ENCODE measurements at regions not wholly inside any gene's neighbourhood (a gene's known extent, or its start where the extent isn't known, plus 50 kb on each side); places are given as distances from the start of the nearest gene placed in this dataset.

DNA sequence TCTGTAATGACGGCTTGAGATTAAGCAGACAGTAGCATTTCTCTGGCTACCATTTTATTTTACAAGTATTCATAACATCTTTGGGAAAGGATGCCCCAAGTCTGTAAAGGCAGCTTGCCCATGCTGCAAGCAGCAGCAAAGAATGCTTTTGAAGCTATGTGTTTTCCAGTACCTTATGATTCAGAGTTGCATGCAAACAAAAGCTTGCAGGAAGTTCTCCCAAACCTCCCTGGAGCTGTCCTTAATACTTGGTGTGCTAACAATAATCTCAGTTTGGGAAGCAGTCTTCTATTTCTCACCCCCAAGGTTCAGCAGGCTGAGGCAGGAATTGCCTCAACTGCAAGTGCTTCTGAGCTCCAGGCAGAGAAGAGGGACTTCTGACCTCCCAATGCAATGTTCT is 60.8 kb downstream of the CCNA1 start:
- H3K27me3 ChIP-seq, result no peaks in the 10 kb centered on the region

DNA sequence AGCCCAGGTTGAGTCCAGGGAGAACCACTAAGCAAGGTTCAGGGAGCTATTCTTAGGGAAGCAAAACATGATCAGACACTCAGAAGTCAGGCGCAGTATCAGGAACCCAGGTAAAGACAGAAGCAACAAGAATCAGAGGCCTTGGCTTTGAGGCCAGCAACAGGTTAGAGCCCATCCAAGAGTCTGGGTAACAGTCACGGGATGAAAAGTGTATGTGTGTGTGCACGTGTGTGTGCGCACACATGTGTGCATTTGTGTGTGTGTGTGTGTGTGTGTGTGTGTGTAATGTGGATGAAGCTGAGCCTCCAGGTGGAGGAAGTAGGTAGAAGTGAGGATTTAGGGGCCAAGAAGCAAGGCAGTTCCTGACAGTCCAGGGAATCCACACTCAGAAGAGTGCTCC is 63.1 kb downstream of the CCNA1 start:
- Histone ChIP-seq H3K4me1 (no peaks in the 10 kb centered on the region), H3K36me3 (no peaks in the 10 kb centered on the region), H3K4me3 (no peak overlapping the region), H3K9me3 (peaks cover 0 to 1% (median 0%) of the 10 kb centered on the region in 4 donors), H3K27me3 (no peaks in the 10 kb centered on the region), H3K27ac (no peak overlapping the region)
- WGBS, 5 donors, result 86 to 94% (median 91%) methylated on average over 4 of the region's 4 CpGs
- no peak for DNase-seq
- intact Hi-C loops (cut with DNase I; ENCODE audit: low total_unique reads), result no loop called here
- TF ChIP-seq POLR2A (IDR thresholded peaks at IDR 0.05) (no peak), EP300 (IDR thresholded peaks at IDR 0.05) (no peak)

More for the DNA sequence above, 60.8 kb downstream of the CCNA1 start:
- no peak for DNase-seq
- Histone ChIP-seq H3K4me1 (no peaks in the 10 kb centered on the region), H3K9me3 (no peaks in the 10 kb centered on the region), H3K27ac (no peak overlapping the region), H3K4me3 (no peak overlapping the region), H3K36me3 (no peaks in the 10 kb centered on the region)
- WGBS, 5 donors, result 46 to 57% (median 54%) methylated on average over 1 of the region's 1 CpG
- no peak for TF ChIP-seq POLR2AphosphoS5 (IDR thresholded peaks at IDR 0.05)
- TF ChIP-seq POLR2A (IDR thresholded peaks at IDR 0.05), result no peak
- TF ChIP-seq CTCF (IDR thresholded peaks at IDR 0.05), result no peak
- TF ChIP-seq EP300 (IDR thresholded peaks at IDR 0.05), result no peak
- intact Hi-C loops (cut with DNase I; ENCODE audit: low total_unique reads), result no loop called here

GRCh38 chr13:36509369-36509768 is 77.1 kb downstream of the CCNA1 start:
- DNase-seq, result no peak
- H3K36me3 ChIP-seq, result no peaks in the 10 kb centered on the region
- no peaks in the 10 kb centered on the region for H3K27me3 ChIP-seq
- no peak for TF ChIP-seq POLR2AphosphoS5 (IDR thresholded peaks at IDR 0.05)
- TF ChIP-seq POLR2A (IDR thresholded peaks at IDR 0.05), result no peak
- no peak for TF ChIP-seq EP300 (IDR thresholded peaks at IDR 0.05)
- no peak for TF ChIP-seq CTCF (IDR thresholded peaks at IDR 0.05)
- no peaks in the 10 kb centered on the region for H3K4me1 ChIP-seq
- intact Hi-C loops (cut with DNase I; ENCODE audit: low total_unique reads), result no loop called here
- H3K4me3 ChIP-seq, result no peak overlapping the region
- 57 to 71% (median 66%) methylated on average over 3 of the region's 3 CpGs for WGBS, 5 donors
- peaks cover 0 to 5% (median 4%) of the 10 kb centered on the region in 4 donors for H3K9me3 ChIP-seq
- no peak overlapping the region for H3K27ac ChIP-seq

DNA sequence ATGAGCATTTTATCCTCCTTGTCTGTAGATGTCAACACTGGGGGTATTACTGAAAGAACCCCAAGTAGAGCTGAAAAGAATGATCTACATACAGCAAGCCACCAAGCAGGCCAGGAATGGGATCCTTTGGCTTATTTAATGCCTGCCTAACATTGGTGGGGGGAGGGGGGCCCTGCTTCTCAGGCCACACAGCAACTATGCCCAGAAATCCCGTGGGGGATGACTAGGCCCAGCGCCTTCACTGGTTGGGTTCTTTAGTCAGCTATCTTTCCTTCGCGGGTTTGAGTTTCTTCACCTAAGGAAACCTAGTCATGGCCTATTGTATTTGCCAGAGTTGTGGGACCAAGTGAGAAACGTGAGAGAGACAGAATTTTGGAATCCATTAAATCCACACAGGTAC is 80.5 kb downstream of the CCNA1 start:
- Histone ChIP-seq H3K36me3 (no peaks in the 10 kb centered on the region), H3K4me1 (no peaks in the 10 kb centered on the region), H3K27me3 (no peaks in the 10 kb centered on the region), H3K4me3 (no peak overlapping the region), H3K9me3 (no peaks in the 10 kb centered on the region), H3K27ac (no peak overlapping the region)
- intact Hi-C loops (cut with DNase I; ENCODE audit: low total_unique reads), result no loop called here
- WGBS, 5 donors, result 75 to 80% (median 77%) methylated on average over 5 of the region's 5 CpGs
- no peak for DNase-seq
- no peak for TF ChIP-seq POLR2AphosphoS5 (IDR thresholded peaks at IDR 0.05)

DNA sequence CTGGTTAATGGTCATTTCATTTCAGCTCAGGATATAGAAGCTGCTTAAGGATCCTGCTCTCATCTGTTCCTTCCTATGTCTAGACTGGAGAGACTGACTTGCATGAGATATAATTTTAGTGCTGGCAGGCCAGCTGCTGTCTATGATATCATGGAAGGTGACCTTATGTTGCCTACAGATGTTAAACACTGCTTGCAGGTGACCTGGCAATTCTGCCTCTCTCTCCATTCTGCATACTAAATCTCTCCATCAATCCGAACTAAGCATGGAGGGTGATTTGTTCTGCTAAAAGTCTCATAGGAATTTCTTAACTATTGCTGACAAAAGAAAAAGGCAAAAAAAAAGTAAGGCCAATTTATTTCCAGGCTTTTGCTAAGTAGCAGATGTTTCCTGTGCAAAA is 81.0 kb downstream of the CCNA1 start:
- intact Hi-C loops (cut with DNase I; ENCODE audit: low total_unique reads), result no loop called here
- Histone ChIP-seq H3K36me3 (no peaks in the 10 kb centered on the region), H3K9me3 (no peaks in the 10 kb centered on the region), H3K27ac (no peak overlapping the region), H3K4me3 (no peak overlapping the region), H3K4me1 (no peaks in the 10 kb centered on the region), H3K27me3 (no peaks in the 10 kb centered on the region)
- TF ChIP-seq EP300 (IDR thresholded peaks at IDR 0.05) (no peak), CTCF (IDR thresholded peaks at IDR 0.05) (no peak), POLR2AphosphoS5 (IDR thresholded peaks at IDR 0.05) (no peak), POLR2A (IDR thresholded peaks at IDR 0.05) (no peak)
- WGBS, 5 donors, result 50 to 68% (median 62%) methylated on average over 1 of the region's 1 CpG
- no peak for DNase-seq

Measured in stomach (tissue), 8 donors.